IPS-15b (cell line): ENCODE measurements at regions not wholly inside any gene's neighbourhood (a gene's known extent, or its start where the extent isn't known, plus 50 kb on each side); places are given as distances from the start of the nearest gene placed in this dataset.

Experiments used
- H3K27me3 ChIP-seq: one replicate; pipeline ENCODE4 v1.6.1; 2013; ENCODE audit warnings: low read length; ENCODE audit not compliant: control insufficient read depth, insufficient read depth
- H3K36me3 ChIP-seq: one replicate; pipeline ENCODE4 v1.6.1; 2013; ENCODE audit warnings: low read length; ENCODE audit not compliant: control insufficient read depth, insufficient read depth
- H3K4me1 ChIP-seq: one replicate; pipeline ENCODE4 v1.6.1; 2013; ENCODE audit warnings: mild to moderate bottlenecking, low read length; ENCODE audit not compliant: control insufficient read depth, insufficient read depth
- H3K4me3 ChIP-seq: one replicate; pipeline ENCODE4 v1.5.1; 2013; ENCODE audit warnings: low read depth, low read length
- H3K9ac ChIP-seq: one replicate; pipeline ENCODE4 v1.6.1; 2013; ENCODE audit warnings: low read depth, mild to moderate bottlenecking, low read length
- H3K9me3 ChIP-seq: one replicate; pipeline ENCODE4 v1.6.1; 2013; ENCODE audit warnings: mild to moderate bottlenecking, low read length; ENCODE audit not compliant: control insufficient read depth, insufficient read depth

- no peaks in the 10 kb centered on the region for H3K9me3 ChIP-seq
- no peak overlapping the region for H3K4me3 ChIP-seq
- H3K36me3 ChIP-seq, result no peaks in the 10 kb centered on the region
- H3K4me1 ChIP-seq, result peaks cover 14% of the 10 kb centered on the region
- H3K9ac ChIP-seq, result no peak overlapping the region
- no peaks in the 10 kb centered on the region for H3K27me3 ChIP-seq
These were observed 223.3 kb upstream of the HEY2 start for GRCh38 chr6:125526007-125526720.

DNA sequence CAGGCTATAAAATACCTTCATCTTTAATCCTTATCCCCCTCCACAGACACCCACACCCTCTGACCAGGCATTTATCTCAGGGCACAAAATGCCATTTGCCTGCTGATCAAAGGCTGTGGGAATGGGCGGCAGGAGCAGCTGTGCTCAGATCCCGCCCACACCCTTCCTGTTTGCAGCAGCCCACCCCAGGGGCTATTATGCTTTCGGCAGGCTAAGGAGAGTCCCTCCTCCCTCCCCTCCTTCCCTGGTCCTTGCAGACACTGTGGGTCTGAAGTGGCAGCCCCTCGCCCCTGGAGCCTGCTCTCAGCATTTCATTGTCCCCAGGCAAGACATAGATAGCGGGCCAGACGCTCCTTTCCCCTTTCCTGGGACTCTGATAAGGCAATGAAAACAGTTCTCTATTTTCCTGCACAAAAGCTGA lies 220.8 kb upstream of the HEY2 start:
- Histone ChIP-seq H3K4me1 (peaks cover 14% of the 10 kb centered on the region), H3K27me3 (no peaks in the 10 kb centered on the region), H3K4me3 (peak overlapping the region; percentile 5), H3K36me3 (no peaks in the 10 kb centered on the region), H3K9me3 (no peaks in the 10 kb centered on the region), H3K9ac (no peak overlapping the region)

DNA sequence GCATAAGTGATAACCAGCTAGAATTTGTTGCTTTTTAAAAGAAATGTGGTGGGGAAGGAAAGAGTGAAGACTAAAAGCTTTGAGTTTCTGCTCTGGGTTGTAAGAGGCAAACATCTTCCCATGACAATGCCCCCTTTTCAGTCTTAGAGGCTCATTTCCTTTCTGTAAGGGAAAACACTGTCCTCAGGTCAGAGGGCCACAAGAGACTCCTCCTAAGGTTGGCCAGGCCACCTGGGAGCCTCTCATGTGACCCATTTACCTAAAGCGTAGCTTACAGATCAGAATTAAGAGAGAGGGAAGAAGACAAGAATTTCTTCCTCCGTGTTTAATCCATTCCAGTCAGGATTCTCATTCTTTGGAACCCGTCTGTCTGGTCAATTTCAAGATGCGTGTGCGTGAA lies 220.4 kb upstream of the HEY2 start:
- Histone ChIP-seq H3K9ac (no peak overlapping the region), H3K27me3 (no peaks in the 10 kb centered on the region), H3K4me3 (no peak overlapping the region)

GRCh38 chr6:125533710-125534397 lies 215.6 kb upstream of the HEY2 start:
- peak overlapping the region; percentile 31 for H3K4me3 ChIP-seq
- H3K27me3 ChIP-seq, result peaks cover 3% of the 10 kb centered on the region
- no peaks in the 10 kb centered on the region for H3K9me3 ChIP-seq
- H3K4me1 ChIP-seq, result peaks cover 15% of the 10 kb centered on the region
- peak overlapping the region; percentile 24 for H3K9ac ChIP-seq
- no peaks in the 10 kb centered on the region for H3K36me3 ChIP-seq

More for the DNA sequence above, 220.4 kb upstream of the HEY2 start:
- no peaks in the 10 kb centered on the region for H3K36me3 ChIP-seq
- H3K9me3 ChIP-seq, result no peaks in the 10 kb centered on the region
- peaks cover 16% of the 10 kb centered on the region for H3K4me1 ChIP-seq

DNA sequence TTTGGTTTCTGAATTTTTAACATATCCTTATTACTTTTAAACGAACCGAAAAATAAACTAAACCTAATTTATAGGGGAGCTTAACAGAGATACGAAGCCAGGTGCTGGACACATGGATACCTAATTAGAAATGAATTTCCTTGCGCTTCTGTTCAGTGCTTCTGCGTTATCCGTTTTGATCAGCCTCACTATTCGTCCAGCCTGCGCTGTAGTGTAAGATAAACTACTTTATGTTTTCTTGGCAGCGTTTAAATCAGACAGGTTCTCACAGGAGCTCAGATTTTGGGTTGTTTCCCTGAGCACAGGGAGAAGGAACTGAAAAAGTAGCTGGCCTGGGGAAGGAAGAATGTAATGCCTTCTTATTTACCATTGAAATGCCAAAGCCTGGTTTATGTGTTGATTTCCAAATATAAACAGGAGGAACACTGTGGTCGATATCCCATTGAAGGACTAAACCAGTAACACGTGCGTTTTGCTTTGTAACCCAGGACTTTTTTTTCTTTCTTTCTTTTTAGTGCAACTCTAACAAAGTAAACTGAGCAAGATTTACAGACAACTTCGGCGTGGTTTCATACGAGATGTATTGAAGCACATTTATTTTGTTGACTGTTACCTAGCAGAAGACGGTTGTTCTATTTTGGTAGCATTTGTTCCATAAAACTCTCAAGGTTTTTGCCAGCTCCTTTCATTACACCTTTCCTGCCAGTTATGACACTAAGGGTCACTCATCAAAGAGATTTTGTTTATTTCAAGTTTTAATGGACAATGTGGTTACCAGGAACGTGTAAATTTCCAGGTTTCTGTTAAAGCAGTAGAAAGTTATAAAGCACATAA lies 214.8 kb upstream of the HEY2 start:
- H3K4me1 ChIP-seq, result peaks cover 9% of the 10 kb centered on the region
- peak overlapping the region; percentile 24 for H3K9ac ChIP-seq
- no peaks in the 10 kb centered on the region for H3K9me3 ChIP-seq
- peak overlapping the region; percentile 31 for H3K4me3 ChIP-seq
- H3K36me3 ChIP-seq, result no peaks in the 10 kb centered on the region
- peaks cover 3% of the 10 kb centered on the region for H3K27me3 ChIP-seq

GRCh38 chr6:125537090-125537489 lies 212.3 kb upstream of the HEY2 start:
- no peak overlapping the region for H3K9ac ChIP-seq

GRCh38 chr6:125539892-125540291 lies 209.5 kb upstream of the HEY2 start:
- no peaks in the 10 kb centered on the region for H3K4me1 ChIP-seq
- no peak overlapping the region for H3K9ac ChIP-seq
- no peaks in the 10 kb centered on the region for H3K9me3 ChIP-seq
- no peak overlapping the region for H3K4me3 ChIP-seq
- no peaks in the 10 kb centered on the region for H3K27me3 ChIP-seq
- H3K36me3 ChIP-seq, result no peaks in the 10 kb centered on the region

More at GRCh38 chr6:125537090-125537489, 212.3 kb upstream of the HEY2 start:
- Histone ChIP-seq H3K9me3 (no peaks in the 10 kb centered on the region), H3K36me3 (no peaks in the 10 kb centered on the region), H3K4me3 (no peak overlapping the region), H3K4me1 (peaks cover 9% of the 10 kb centered on the region), H3K27me3 (peaks cover 3% of the 10 kb centered on the region)

DNA sequence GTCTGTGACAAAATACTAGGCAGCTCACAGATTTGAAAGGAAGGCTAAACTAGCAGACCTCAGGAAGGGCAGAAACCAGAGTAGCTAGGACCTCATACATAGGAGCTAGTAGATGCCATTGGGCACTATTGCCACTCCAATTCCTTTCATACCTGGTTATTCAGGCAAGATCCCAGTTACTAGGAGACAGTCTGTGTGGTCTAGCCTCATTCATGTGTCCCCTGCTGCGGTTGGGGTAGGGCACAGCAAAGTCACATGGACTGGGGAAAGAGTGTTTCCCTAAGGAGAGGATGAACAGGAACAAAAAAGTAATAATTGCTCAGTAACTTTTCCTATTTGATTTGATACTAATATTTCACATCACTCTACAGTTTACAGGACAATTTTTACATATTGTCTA lies 204.6 kb upstream of the HEY2 start:
- Histone ChIP-seq H3K9ac (no peak overlapping the region), H3K27me3 (no peaks in the 10 kb centered on the region), H3K4me3 (no peak overlapping the region), H3K9me3 (no peaks in the 10 kb centered on the region), H3K36me3 (no peaks in the 10 kb centered on the region), H3K4me1 (no peaks in the 10 kb centered on the region)

DNA sequence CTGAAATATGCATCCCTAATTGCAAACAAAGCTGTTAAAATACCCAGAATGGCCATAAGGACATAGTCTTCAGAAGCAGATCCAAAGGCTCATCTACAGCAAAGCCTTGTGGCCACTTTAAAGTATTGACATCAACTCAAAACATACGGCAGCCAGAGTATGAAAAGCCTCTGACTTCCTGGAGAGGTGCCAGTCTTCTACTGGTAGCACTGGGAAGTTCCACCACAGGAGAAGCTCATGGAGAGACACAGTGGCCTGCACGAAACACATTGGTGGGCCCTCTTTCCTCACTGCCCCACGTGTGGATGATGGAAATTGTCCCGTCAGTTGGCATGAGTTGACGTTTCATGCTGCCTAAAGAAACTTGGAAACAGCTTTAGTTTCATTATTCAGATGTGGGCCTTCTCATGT lies 202.6 kb upstream of the HEY2 start:
- Histone ChIP-seq H3K9me3 (no peaks in the 10 kb centered on the region), H3K36me3 (no peaks in the 10 kb centered on the region), H3K4me3 (no peak overlapping the region), H3K4me1 (no peaks in the 10 kb centered on the region), H3K27me3 (no peaks in the 10 kb centered on the region), H3K9ac (no peak overlapping the region)

- Histone ChIP-seq H3K27me3 (no peaks in the 10 kb centered on the region), H3K9ac (no peak overlapping the region), H3K9me3 (no peaks in the 10 kb centered on the region), H3K4me1 (no peaks in the 10 kb centered on the region), H3K4me3 (no peak overlapping the region), H3K36me3 (no peaks in the 10 kb centered on the region)
These were observed 202.1 kb upstream of the HEY2 start for GRCh38 chr6:125547381-125547780.

- Histone ChIP-seq H3K27me3 (no peaks in the 10 kb centered on the region), H3K4me3 (no peak overlapping the region), H3K9me3 (no peaks in the 10 kb centered on the region), H3K9ac (no peak overlapping the region), H3K4me1 (no peaks in the 10 kb centered on the region), H3K36me3 (no peaks in the 10 kb centered on the region)
These were observed 200.1 kb upstream of the HEY2 start for GRCh38 chr6:125549202-125549884.
